ENCODE measurements at regions not wholly inside any gene's neighbourhood (a gene's known extent, or its start where the extent isn't known, plus 50 kb on each side); places are given as distances from the start of the nearest gene placed in this dataset.

DNA sequence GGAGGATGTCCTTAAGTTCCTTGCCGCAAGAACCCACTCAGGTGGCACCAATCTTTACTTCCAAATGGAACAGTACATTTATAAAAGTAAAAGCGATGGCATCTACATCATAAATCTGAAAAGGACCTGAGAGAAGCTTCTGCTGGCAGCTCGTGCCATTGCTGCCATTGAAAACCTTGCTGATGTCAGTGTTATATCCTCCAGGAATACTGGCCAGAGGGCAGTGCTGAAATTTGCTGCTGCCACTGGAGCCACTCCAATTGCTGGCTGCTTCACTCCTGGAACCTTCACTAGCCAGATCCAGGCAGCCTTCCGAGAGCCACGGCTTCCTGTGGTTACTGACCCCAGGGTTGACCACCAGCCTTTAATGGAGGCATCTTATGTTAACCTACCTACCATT is 191.7 kb downstream of the TRIM27 start:
- DNase-seq: no peak
- peaks cover 0 to 6% of the 10 kb centered on the region in 2 donors for H3K27me3 ChIP-seq
- no peak overlapping the region for H3K4me3 ChIP-seq
- peaks cover 0 to 10% (median 0%) of the 10 kb centered on the region in 4 donors for H3K4me1 ChIP-seq
- no peak overlapping the region for H3K27ac ChIP-seq
- TF ChIP-seq, protein P1, sequence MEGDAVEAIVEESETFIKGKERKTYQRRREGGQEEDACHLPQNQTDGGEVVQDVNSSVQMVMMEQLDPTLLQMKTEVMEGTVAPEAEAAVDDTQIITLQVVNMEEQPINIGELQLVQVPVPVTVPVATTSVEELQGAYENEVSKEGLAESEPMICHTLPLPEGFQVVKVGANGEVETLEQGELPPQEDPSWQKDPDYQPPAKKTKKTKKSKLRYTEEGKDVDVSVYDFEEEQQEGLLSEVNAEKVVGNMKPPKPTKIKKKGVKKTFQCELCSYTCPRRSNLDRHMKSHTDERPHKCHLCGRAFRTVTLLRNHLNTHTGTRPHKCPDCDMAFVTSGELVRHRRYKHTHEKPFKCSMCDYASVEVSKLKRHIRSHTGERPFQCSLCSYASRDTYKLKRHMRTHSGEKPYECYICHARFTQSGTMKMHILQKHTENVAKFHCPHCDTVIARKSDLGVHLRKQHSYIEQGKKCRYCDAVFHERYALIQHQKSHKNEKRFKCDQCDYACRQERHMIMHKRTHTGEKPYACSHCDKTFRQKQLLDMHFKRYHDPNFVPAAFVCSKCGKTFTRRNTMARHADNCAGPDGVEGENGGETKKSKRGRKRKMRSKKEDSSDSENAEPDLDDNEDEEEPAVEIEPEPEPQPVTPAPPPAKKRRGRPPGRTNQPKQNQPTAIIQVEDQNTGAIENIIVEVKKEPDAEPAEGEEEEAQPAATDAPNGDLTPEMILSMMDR (IDR thresholded peaks at IDR 0.05): no peak
- no peak for TF ChIP-seq POLR2A (IDR thresholded peaks at IDR 0.05)
- peaks cover 0 to 4% (median 0%) of the 10 kb centered on the region in 4 donors for H3K9me3 ChIP-seq
- H3K36me3 ChIP-seq: no peaks in the 10 kb centered on the region

DNA sequence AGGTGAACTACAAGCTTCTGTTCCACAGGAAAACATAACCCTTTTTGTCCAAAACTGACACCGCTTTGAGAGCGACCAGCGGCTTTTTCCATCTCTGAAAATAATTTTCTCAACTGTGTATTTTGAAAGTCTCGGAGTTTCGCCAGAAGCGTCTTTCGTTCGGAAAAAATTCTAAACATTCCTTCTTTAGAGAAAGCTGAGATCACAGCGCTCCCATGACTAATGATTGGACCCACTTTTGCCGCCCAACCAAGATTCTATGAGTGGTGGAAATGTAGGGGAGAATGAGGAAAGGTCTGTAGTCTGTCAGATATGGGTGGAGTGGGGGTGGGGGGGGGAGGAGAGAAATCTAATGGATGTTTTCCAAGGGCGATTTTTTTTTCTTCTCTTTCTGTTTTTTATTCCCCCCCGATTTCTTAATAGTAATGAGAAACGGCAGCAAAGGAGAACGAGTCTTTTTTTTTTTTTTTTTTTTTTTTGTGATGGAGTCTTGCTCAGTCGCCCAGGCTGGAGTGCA is 189.3 kb downstream of the TRIM27 start:
- no peak overlapping the region for H3K27ac ChIP-seq
- peaks cover 0 to 6% of the 10 kb centered on the region in 2 donors for H3K27me3 ChIP-seq
- no peak overlapping the region for H3K4me3 ChIP-seq
- H3K9me3 ChIP-seq: peaks cover 0 to 4% (median 0%) of the 10 kb centered on the region in 4 donors
- no peak for DNase-seq
- no peak for TF ChIP-seq POLR2A (IDR thresholded peaks at IDR 0.05)
- TF ChIP-seq, protein P1 (IDR thresholded peaks at IDR 0.05): no peak
- peaks cover 0 to 3% (median 0%) of the 10 kb centered on the region in 4 donors for H3K4me1 ChIP-seq
- no peaks in the 10 kb centered on the region for H3K36me3 ChIP-seq

DNA sequence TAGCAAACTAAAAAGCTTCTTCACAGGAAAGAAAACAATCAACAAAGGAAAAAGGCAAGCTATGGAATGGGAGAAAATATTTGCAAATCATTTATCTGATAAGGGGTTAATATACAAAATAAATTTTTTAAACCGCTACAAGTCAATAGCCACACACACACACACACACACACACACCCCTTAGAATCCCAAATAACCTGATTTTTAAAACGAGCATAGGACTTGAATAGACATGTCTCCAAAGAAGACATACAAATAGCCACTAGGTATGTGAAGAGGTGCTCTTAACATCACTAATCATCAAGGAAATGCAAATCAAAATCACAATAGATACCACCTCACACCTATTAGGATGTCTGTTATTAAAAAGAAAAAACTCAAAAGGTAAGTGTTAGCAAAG is 187.7 kb downstream of the TRIM27 start:
- H3K9me3 ChIP-seq: no peaks in the 10 kb centered on the region
- H3K27me3 ChIP-seq: peaks cover 0 to 10% of the 10 kb centered on the region in 2 donors
- no peak for DNase-seq
- no peaks in the 10 kb centered on the region for H3K4me1 ChIP-seq
- TF ChIP-seq, protein P1 (IDR thresholded peaks at IDR 0.05): no peak
- no peak for TF ChIP-seq POLR2A (IDR thresholded peaks at IDR 0.05)
- H3K27ac ChIP-seq: no peak overlapping the region
- H3K4me3 ChIP-seq: no peak overlapping the region
- no peaks in the 10 kb centered on the region for H3K36me3 ChIP-seq

DNA sequence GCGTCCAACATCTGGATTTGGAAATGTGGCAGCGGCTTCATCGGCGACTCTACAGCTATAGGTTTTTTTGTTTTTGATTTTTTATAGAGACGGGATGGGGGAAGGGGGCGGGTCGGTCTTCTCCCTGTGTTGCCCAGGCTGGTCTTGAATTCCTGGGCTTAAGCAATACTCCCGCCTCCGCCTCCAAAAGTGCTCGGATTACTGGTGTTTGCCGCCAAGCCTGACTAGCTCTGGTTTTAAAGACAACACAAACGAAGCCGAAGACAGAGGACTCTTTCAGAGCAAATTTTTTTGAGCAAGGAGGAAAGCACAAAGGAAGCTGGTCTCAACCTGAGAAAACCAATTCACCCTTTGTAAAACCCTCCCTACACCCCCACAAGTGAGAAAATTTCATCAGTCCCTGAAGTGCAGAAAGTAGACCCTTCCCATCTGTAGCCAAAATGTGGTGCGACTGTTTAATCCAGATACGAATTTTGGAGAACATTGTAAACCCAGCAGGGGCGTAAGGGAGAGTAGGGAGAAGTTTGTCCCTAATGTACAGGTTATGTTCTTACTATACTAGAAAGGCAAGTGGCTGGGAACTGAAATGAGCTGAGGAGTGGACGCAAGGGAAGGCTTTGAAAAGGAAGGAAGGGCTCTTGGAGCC is 185.9 kb downstream of the TRIM27 start:
- Histone ChIP-seq H3K36me3 (no peaks in the 10 kb centered on the region), H3K27ac (no peak overlapping the region), H3K9me3 (no peaks in the 10 kb centered on the region), H3K4me1 (no peaks in the 10 kb centered on the region), H3K4me3 (no peak overlapping the region), H3K27me3 (peaks cover 0 to 10% of the 10 kb centered on the region in 2 donors)
- DNase-seq: no peak
- TF ChIP-seq POLR2A (IDR thresholded peaks at IDR 0.05): no peak
- TF ChIP-seq, protein P1 (IDR thresholded peaks at IDR 0.05): no peak

DNA sequence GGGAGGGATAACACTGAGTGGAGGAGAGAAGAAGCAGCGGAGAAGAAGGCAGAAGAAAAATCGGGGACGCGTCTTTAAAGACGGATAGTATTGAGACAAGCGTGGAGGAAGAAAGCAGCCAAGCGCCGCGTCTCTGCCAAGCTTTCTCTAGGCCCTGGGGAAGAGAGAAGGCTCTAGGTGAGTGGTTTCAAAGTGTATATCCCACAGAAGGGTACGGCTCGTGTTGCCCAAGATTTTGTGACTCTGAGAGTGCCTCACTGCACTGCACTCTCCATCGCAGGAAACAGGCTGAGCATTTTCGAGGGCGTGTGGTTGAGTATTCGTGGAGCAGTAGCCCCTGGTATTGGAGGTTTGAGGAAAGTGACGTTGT is 185.4 kb downstream of the TRIM27 start:
- Histone ChIP-seq H3K27me3 (peaks cover 0 to 10% of the 10 kb centered on the region in 2 donors), H3K27ac (no peak overlapping the region), H3K9me3 (no peaks in the 10 kb centered on the region), H3K4me1 (no peaks in the 10 kb centered on the region), H3K36me3 (no peaks in the 10 kb centered on the region), H3K4me3 (no peak overlapping the region)
- TF ChIP-seq POLR2A (IDR thresholded peaks at IDR 0.05): no peak
- TF ChIP-seq, protein P1 (IDR thresholded peaks at IDR 0.05): no peak
- DNase-seq: no peak
